Panc1 (cell line): ENCODE measurements at regions not wholly inside any gene's neighbourhood (a gene's known extent, or its start where the extent isn't known, plus 50 kb on each side); places are given as distances from the start of the nearest gene placed in this dataset.

Source experiments
- POLR2AphosphoS5 ChIP-seq: IDR thresholded peaks from 2 replicates; pipeline ENCODE4 v1.6.1; 2012; ENCODE audit warnings: mild to moderate bottlenecking, low read depth, low read length, moderate library complexity
- TF ChIP-seq, protein P1 (sequence below): fragments of 450-650 bp; IDR thresholded peaks from 2 replicates; pipeline ENCODE4 v1.5.1; 2017; ENCODE audit warnings: mild to moderate bottlenecking

DNA sequence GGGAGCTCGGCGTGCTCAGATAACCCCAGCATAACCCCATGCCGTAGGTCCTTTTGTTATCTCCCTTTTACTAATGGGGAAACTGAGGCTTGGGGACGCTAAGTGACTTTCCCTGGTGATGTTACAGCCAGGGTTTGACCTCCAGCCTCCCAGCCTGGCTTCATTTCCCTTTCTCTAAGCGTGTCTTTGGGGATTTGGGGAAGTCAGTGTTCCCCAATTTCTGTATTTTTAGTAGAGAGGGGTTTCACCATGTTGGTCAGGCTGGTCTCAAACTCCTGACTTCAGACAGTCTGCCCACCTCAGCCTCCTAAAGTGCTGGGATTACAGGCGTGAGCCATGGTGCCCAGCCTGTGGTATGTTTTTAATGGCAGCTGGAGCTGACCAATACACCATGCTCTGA, 85.4 kb downstream of the PHETA1 start:
- no peak for TF ChIP-seq POLR2AphosphoS5
- TF ChIP-seq, protein P1, sequence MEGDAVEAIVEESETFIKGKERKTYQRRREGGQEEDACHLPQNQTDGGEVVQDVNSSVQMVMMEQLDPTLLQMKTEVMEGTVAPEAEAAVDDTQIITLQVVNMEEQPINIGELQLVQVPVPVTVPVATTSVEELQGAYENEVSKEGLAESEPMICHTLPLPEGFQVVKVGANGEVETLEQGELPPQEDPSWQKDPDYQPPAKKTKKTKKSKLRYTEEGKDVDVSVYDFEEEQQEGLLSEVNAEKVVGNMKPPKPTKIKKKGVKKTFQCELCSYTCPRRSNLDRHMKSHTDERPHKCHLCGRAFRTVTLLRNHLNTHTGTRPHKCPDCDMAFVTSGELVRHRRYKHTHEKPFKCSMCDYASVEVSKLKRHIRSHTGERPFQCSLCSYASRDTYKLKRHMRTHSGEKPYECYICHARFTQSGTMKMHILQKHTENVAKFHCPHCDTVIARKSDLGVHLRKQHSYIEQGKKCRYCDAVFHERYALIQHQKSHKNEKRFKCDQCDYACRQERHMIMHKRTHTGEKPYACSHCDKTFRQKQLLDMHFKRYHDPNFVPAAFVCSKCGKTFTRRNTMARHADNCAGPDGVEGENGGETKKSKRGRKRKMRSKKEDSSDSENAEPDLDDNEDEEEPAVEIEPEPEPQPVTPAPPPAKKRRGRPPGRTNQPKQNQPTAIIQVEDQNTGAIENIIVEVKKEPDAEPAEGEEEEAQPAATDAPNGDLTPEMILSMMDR, result no peak
